ENCODE measurements at regions not wholly inside any gene's neighbourhood (a gene's known extent, or its start where the extent isn't known, plus 50 kb on each side); places are given as distances from the start of the nearest gene placed in this dataset.

- peak overlapping the region in 1 of 2 donors; percentile 40 for H3K27ac ChIP-seq (ENCODE audit: low read depth in 1 of 2, low read length in 1 of 2)
- no peaks in the 10 kb centered on the region for H3K9me3 ChIP-seq (ENCODE audit: control insufficient read depth in 2 of 2, insufficient read depth in 1 of 2, low read length in 1 of 2)
- peaks cover 20 to 25% of the 10 kb centered on the region in 2 donors for H3K4me1 ChIP-seq (ENCODE audit: control insufficient read depth in 2 of 2, insufficient read depth in 2 of 2, low read length in 2 of 2)
- under 1% methylated on average over 10 of the region's 10 CpGs for WGBS
- DNase-seq (ENCODE audit: low read depth in 6 of 9, low spot score in 9 of 9): peak in 6 of 9 donors; percentile 31 to 72 (median 39)
- H3K36me3 ChIP-seq (ENCODE audit: control insufficient read depth in 2 of 2, insufficient read depth in 2 of 2, low read length in 1 of 2): no peaks in the 10 kb centered on the region
- H3K27me3 ChIP-seq (ENCODE audit: control insufficient read depth in 2 of 2, insufficient read depth in 1 of 2, low read length in 1 of 2): peaks cover 0 to 4% of the 10 kb centered on the region in 2 donors
- peak overlapping the region; percentile 78 to 95 for H3K4me3 ChIP-seq (ENCODE audit: low read length in 2 of 2)
Measured at GRCh38 chr2:174683392-174683759, 80.9 kb downstream of the CHRNA1 start.

DNA sequence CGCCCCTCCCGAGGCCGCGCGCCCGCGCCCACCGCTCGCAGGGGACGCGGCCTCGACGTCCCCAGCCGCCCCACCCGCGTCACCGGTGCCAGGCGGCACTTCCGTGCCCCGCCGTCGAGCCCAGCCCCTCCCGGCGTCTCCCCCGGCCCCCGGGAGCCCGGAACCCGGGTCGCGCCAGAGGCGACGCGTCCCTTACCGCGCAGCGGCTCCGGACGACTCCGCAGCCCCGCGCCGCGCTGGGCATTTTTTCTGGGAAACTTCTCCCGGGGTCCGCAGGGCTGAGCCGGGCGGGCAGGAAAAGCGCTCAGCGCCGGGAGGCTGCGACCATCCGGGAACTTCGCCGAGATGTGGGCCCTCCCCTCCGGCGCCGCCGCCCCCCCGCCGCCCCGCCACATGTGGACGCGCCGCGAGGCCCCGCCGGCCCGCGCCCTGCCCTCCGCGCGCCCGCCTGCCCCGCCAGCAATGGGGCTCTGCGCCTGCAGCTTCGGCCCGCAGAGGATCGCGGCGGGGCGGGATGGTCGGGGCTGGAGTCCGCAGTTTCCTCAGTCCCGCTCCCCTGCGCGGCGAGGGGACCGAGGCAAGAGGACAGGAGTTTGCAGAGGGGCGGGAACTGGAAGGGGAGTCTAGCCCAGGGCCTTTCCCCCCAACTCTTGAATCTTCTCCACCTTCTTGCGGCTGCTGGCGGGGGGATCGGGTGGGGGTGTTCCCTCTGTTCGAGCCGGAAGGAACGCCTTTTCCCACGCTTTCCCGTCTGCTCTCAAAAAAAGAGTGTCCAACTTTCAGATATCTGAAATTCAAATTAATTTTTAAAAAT is 81.5 kb downstream of the CHRNA1 start:
- peak overlapping the region; percentile 40 to 69 for H3K27ac ChIP-seq (ENCODE audit: low read depth in 1 of 2, low read length in 1 of 2)
- H3K27me3 ChIP-seq (ENCODE audit: control insufficient read depth in 2 of 2, insufficient read depth in 1 of 2, low read length in 1 of 2): peaks cover 0 to 4% of the 10 kb centered on the region in 2 donors
- no peaks in the 10 kb centered on the region for H3K36me3 ChIP-seq (ENCODE audit: control insufficient read depth in 2 of 2, insufficient read depth in 2 of 2, low read length in 1 of 2)
- peak overlapping the region; percentile 78 to 95 for H3K4me3 ChIP-seq (ENCODE audit: low read length in 2 of 2)
- peak in 7 of 9 donors; percentile 38 to 80 (median 49) for DNase-seq (ENCODE audit: low read depth in 6 of 9, low spot score in 9 of 9)
- no peaks in the 10 kb centered on the region for H3K9me3 ChIP-seq (ENCODE audit: control insufficient read depth in 2 of 2, insufficient read depth in 1 of 2, low read length in 1 of 2)
- peaks cover 21 to 26% of the 10 kb centered on the region in 2 donors for H3K4me1 ChIP-seq (ENCODE audit: control insufficient read depth in 2 of 2, insufficient read depth in 2 of 2, low read length in 2 of 2)
- under 1% methylated on average over 97 of the region's 97 CpGs for WGBS

DNA sequence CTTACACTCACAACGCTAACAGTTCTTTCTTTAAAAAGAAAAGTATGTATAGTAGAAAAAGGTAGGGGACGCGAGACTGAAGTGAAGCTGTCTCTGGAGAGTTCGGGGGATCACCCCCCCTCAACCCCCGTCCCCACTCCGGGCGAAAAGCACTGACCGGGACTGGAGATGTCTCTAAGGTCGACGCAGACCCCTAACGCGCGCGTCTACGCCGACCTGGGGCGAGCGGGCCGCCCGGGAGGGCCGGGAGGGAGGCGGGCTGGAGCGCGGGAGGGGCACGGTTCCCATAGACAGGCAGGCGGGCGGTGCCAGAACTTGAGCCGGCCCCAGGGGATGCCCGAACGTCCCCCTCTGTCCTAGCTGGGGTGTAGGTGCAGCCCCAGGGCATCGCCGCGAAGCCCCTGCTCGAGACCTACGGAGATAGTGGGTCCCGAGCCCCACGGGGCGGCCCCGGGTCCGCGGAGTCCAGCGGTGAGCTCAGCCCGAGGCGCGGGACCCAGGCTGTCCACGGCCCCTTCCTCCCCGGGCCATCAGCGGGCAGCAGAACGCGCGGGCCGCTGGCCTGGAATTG is 82.2 kb downstream of the CHRNA1 start:
- H3K36me3 ChIP-seq (ENCODE audit: control insufficient read depth in 2 of 2, insufficient read depth in 2 of 2, low read length in 1 of 2): no peaks in the 10 kb centered on the region
- peak overlapping the region; percentile 45 to 69 for H3K27ac ChIP-seq (ENCODE audit: low read depth in 1 of 2, low read length in 1 of 2)
- peak in 5 of 9 donors; percentile 21 to 60 (median 27) for DNase-seq (ENCODE audit: low read depth in 6 of 9, low spot score in 9 of 9)
- peak overlapping the region; percentile 78 to 95 for H3K4me3 ChIP-seq (ENCODE audit: low read length in 2 of 2)
- under 1% methylated on average over 52 of the region's 52 CpGs for WGBS
- H3K27me3 ChIP-seq (ENCODE audit: control insufficient read depth in 2 of 2, insufficient read depth in 1 of 2, low read length in 1 of 2): peaks cover 0 to 4% of the 10 kb centered on the region in 2 donors
- H3K4me1 ChIP-seq (ENCODE audit: control insufficient read depth in 2 of 2, insufficient read depth in 2 of 2, low read length in 2 of 2): peaks cover 24 to 29% of the 10 kb centered on the region in 2 donors
- H3K9me3 ChIP-seq (ENCODE audit: control insufficient read depth in 2 of 2, insufficient read depth in 1 of 2, low read length in 1 of 2): no peaks in the 10 kb centered on the region

DNA sequence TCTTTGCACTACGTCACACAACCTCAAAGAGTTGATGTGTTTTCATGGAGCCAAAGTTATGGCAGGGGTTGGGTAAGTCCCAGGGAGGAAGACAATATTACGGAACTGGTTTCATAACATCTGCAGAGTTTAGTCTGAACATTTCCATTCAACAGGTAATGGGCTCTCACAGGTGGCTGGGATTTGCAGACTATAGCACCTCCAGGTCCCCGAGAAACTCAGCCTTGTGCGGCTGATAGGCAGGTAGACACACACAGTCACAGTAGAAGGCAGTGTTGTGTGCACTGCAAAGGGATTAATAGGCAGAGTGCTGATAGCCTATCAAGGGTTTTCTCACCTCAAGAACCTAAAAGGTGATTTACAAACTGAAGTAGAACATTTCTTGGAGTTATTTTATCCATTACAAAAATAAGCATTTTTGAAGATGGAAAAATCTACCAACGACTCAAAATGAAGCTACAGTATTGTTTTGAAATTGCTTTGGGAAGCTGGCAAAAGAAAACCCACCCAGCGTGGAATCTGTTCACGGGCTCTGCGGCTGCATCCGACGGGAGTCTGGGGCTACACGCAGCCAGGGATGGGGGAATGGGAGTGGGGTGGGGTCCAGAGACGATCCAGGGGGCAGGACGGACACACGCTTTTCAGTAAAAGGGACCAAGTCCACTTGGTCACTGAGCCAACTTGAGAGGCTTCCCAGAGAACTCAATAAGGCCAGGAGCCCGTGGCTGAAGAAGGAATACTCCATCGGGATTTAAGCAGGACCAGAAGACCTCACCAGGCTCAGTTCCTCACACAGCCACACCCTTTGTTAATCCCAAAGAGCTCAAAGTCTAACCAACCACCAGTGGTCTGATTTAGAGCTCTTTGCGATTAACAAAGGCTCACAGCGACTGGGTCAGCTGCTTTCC is 82.9 kb downstream of the CHRNA1 start:
- H3K9me3 ChIP-seq (ENCODE audit: control insufficient read depth in 2 of 2, insufficient read depth in 1 of 2, low read length in 1 of 2): no peaks in the 10 kb centered on the region
- peak overlapping the region; percentile 78 to 95 for H3K4me3 ChIP-seq (ENCODE audit: low read length in 2 of 2)
- H3K4me1 ChIP-seq (ENCODE audit: control insufficient read depth in 2 of 2, insufficient read depth in 2 of 2, low read length in 2 of 2): peaks cover 25 to 35% of the 10 kb centered on the region in 2 donors
- H3K27me3 ChIP-seq (ENCODE audit: control insufficient read depth in 2 of 2, insufficient read depth in 1 of 2, low read length in 1 of 2): peaks cover 0 to 4% of the 10 kb centered on the region in 2 donors
- no peak overlapping the region for H3K27ac ChIP-seq (ENCODE audit: low read depth in 1 of 2, low read length in 1 of 2)
- DNase-seq (ENCODE audit: low read depth in 6 of 9, low spot score in 9 of 9): peak in 2 of 9 donors; percentile 18 to 37
- 60% methylated on average over 18 of the region's 18 CpGs for WGBS
- peaks cover 0 to 3% of the 10 kb centered on the region in 2 donors for H3K36me3 ChIP-seq (ENCODE audit: control insufficient read depth in 2 of 2, insufficient read depth in 2 of 2, low read length in 1 of 2)

DNA sequence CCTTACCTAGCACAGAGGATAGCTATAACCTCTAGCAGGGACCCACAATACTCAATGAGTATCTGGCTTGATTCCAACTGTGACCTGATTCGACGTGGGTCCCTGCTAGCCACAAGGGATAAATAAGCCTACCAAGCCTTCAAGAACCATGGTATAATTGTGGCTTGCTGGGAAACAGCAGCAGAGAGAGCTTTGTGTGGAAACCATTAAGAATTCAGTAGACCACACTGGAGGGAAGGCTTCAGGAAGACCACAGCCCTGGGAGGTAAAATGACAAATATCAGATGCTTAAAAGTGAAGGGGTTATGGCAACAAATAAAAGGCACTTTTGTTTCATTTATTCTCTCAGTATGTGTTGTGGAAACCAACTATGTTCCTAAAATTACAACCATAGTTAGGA is 82.6 kb upstream of the WIPF1 start:
- Histone ChIP-seq H3K27ac (ENCODE audit: low read depth in 1 of 2, low read length in 1 of 2) (no peak overlapping the region), H3K4me1 (ENCODE audit: control insufficient read depth in 2 of 2, insufficient read depth in 2 of 2, low read length in 2 of 2) (peaks cover 31 to 44% of the 10 kb centered on the region in 2 donors), H3K9me3 (ENCODE audit: control insufficient read depth in 2 of 2, insufficient read depth in 1 of 2, low read length in 1 of 2) (no peaks in the 10 kb centered on the region), H3K27me3 (ENCODE audit: control insufficient read depth in 2 of 2, insufficient read depth in 1 of 2, low read length in 1 of 2) (peaks cover 0 to 4% of the 10 kb centered on the region in 2 donors), H3K4me3 (ENCODE audit: low read length in 2 of 2) (no peak overlapping the region), H3K36me3 (ENCODE audit: control insufficient read depth in 2 of 2, insufficient read depth in 2 of 2, low read length in 1 of 2) (peaks cover 0 to 3% of the 10 kb centered on the region in 2 donors)
- 13% methylated on average over 2 of the region's 2 CpGs for WGBS
- no peak for DNase-seq (ENCODE audit: low read depth in 6 of 9, low spot score in 9 of 9)

GRCh38 chr2:174678395-174678794 is 80.8 kb upstream of the WIPF1 start:
- peaks cover 0 to 4% of the 10 kb centered on the region in 2 donors for H3K27me3 ChIP-seq (ENCODE audit: control insufficient read depth in 2 of 2, insufficient read depth in 1 of 2, low read length in 1 of 2)
- WGBS: 92% methylated on average over 2 of the region's 2 CpGs
- peaks cover 0 to 4% of the 10 kb centered on the region in 2 donors for H3K36me3 ChIP-seq (ENCODE audit: control insufficient read depth in 2 of 2, insufficient read depth in 2 of 2, low read length in 1 of 2)
- no peak overlapping the region for H3K27ac ChIP-seq (ENCODE audit: low read depth in 1 of 2, low read length in 1 of 2)
- H3K4me1 ChIP-seq (ENCODE audit: control insufficient read depth in 2 of 2, insufficient read depth in 2 of 2, low read length in 2 of 2): peaks cover 31 to 45% of the 10 kb centered on the region in 2 donors
- no peak overlapping the region for H3K4me3 ChIP-seq (ENCODE audit: low read length in 2 of 2)
- no peaks in the 10 kb centered on the region for H3K9me3 ChIP-seq (ENCODE audit: control insufficient read depth in 2 of 2, insufficient read depth in 1 of 2, low read length in 1 of 2)
- DNase-seq (ENCODE audit: low read depth in 6 of 9, low spot score in 9 of 9): no peak

GRCh38 chr2:174675615-174676014 is 78.0 kb upstream of the WIPF1 start:
- 6% methylated on average over 5 of the region's 5 CpGs for WGBS
- H3K9me3 ChIP-seq (ENCODE audit: control insufficient read depth in 2 of 2, insufficient read depth in 1 of 2, low read length in 1 of 2): peaks cover 0 to 8% of the 10 kb centered on the region in 2 donors
- peaks cover 8 to 10% of the 10 kb centered on the region in 2 donors for H3K36me3 ChIP-seq (ENCODE audit: control insufficient read depth in 2 of 2, insufficient read depth in 2 of 2, low read length in 1 of 2)
- peak in 6 of 9 donors; percentile 30 to 76 (median 51) for DNase-seq (ENCODE audit: low read depth in 6 of 9, low spot score in 9 of 9)
- peaks cover 20 to 31% of the 10 kb centered on the region in 2 donors for H3K4me1 ChIP-seq (ENCODE audit: control insufficient read depth in 2 of 2, insufficient read depth in 2 of 2, low read length in 2 of 2)
- no peaks in the 10 kb centered on the region for H3K27me3 ChIP-seq (ENCODE audit: control insufficient read depth in 2 of 2, insufficient read depth in 1 of 2, low read length in 1 of 2)
- peak overlapping the region in 1 of 2 donors; percentile 0 for H3K4me3 ChIP-seq (ENCODE audit: low read length in 2 of 2)
- peak overlapping the region; percentile 26 to 87 for H3K27ac ChIP-seq (ENCODE audit: low read depth in 1 of 2, low read length in 1 of 2)

DNA sequence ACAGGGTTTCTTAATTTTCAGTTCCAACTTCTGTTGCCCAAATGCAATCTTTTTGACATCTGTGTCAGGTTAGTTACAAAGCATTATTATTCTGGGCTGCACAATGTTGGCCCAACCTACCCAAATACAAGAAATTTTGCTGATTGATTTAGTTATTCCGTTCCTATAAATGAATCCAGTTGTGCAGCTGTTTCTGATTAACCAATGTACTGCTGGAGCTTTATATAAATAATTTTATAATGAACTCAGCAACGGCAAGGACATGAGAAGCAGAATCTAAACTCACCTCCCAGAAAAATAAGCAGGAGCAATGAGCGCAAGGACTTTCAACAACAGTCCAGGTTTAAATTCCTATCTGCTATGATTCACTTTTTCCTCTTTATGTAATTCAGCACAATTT is 76.3 kb upstream of the WIPF1 start:
- WGBS: 94% methylated on average over 3 of the region's 3 CpGs
- Histone ChIP-seq H3K4me1 (ENCODE audit: control insufficient read depth in 2 of 2, insufficient read depth in 2 of 2, low read length in 2 of 2) (peaks cover 14 to 25% of the 10 kb centered on the region in 2 donors), H3K36me3 (ENCODE audit: control insufficient read depth in 2 of 2, insufficient read depth in 2 of 2, low read length in 1 of 2) (peaks cover 8 to 10% of the 10 kb centered on the region in 2 donors), H3K27ac (ENCODE audit: low read depth in 1 of 2, low read length in 1 of 2) (no peak overlapping the region), H3K4me3 (ENCODE audit: low read length in 2 of 2) (no peak overlapping the region), H3K27me3 (ENCODE audit: control insufficient read depth in 2 of 2, insufficient read depth in 1 of 2, low read length in 1 of 2) (no peaks in the 10 kb centered on the region), H3K9me3 (ENCODE audit: control insufficient read depth in 2 of 2, insufficient read depth in 1 of 2, low read length in 1 of 2) (peaks cover 0 to 8% of the 10 kb centered on the region in 2 donors)
- DNase-seq (ENCODE audit: low read depth in 6 of 9, low spot score in 9 of 9): no peak
